Fibroblast of peridontal ligament (primary cell): ENCODE measurements at regions not wholly inside any gene's neighbourhood (a gene's known extent, or its start where the extent isn't known, plus 50 kb on each side); places are given as distances from the start of the nearest gene placed in this dataset.
"Not testable (repeated sequence)": the region's sequence is repeated elsewhere in the genome, so short reads cannot be mapped to it uniquely, and the experiment has no call there.

Source experiments
- DNase-seq: peaks from one replicate; pipeline ENCODE4 v3.0.0-alpha.2; 2010; ENCODE audit errors: extremely low read depth

DNA sequence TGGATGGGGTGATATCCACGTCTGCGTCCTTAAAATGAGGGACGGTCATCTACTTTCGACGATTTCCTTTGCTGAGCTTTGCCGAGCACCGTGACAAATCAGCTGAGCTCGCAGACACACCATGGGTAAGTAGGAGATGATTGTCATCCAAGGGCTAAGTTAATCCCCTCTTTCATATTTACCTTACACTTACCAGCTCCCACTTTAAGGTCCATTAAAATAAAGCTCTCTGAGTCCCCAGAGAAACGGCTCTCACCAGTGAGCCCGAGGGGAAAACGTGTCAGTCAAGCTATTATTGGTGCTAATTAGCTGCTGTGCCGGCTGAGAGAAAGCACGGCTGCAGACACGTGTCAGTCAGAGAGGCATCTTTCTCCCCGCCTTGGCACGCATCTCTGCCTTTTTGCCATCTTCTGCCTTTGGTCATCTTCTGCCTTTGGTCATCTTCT is 72.2 kb downstream of the CRLF2 start:
- DNase-seq, result no peak

- no peak for DNase-seq
These were observed 73.3 kb downstream of the CRLF2 start for GRCh38 chrX:1139185-1139500.

DNA sequence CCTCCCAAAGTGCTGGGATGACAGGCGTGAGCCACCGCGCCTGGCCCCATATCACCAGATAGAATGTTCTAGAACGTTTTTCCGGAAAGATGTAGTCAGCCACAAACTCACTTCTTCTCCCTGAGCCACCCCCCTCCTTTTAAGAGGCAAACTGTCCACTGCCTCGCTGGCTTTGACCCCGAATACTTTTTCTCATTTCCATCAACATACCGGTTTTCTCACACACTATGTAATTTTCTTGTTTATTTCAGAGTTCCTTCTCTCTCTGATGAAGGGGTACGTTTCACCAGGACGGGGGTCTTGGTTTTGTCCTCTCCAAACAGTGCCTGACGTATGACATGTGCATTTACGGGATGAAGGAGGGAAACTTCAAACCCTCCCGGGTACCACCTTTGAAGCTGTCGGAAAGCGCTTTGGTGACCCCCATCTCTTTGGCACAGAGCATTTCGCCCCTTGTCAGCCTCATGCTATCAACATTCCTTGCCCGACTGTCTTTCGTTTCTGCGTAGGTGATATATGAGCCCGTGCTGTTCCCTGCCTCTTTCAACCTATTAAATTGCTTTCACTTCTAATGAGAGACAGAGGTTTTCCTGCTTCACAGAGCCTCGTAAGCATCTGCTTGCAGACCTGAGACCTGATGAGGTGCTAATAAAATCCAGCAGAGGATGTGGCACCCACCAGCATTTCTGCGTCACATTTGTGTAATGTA is 73.8 kb downstream of the CRLF2 start:
- DNase-seq, result no peak

DNA sequence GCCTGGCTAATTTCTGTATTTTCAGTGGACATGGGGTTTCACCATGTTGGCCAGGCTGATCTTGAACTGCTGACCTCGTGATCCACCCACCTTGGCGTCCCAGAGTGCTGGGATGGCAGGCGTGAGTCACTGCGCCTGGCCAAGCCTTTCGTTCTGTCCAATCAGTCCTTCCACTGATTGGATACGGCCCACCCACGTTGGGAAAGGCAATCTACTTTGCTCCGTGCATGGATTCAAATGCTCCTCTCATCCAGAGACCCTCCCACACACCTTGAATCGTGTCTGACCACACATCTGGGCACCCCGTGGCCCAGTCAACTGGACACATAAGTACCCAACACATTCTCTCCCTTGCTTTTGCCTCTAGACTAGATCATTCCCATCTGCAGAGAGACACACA is 74.9 kb downstream of the CRLF2 start:
- no peak for DNase-seq

- DNase-seq, result not testable (repeated sequence)
These were observed 75.9 kb downstream of the CRLF2 start for GRCh38 chrX:1136582-1136981.

DNA sequence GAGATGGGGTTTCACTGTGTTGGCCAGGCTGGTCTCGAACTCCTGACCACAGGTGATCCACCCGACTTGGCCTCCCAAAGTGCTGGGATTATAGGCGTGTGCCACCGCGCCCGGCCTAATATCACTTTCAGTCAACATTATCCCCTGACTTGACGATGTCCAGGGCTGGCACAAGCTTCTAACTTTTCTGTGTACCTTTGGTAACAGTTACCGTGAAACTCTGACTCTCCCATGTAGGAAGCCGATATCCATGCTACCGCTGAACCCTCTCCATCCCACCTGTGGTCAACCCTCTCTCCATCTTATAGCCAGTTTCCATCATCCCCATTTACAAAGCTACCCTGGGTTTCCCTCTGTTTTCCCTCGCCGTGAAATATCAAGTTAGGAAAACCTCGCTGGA is 77.5 kb downstream of the CRLF2 start:
- DNase-seq, result no peak

GRCh38 chrX:1134156-1134555 is 78.3 kb downstream of the CRLF2 start:
- no peak for DNase-seq

DNA sequence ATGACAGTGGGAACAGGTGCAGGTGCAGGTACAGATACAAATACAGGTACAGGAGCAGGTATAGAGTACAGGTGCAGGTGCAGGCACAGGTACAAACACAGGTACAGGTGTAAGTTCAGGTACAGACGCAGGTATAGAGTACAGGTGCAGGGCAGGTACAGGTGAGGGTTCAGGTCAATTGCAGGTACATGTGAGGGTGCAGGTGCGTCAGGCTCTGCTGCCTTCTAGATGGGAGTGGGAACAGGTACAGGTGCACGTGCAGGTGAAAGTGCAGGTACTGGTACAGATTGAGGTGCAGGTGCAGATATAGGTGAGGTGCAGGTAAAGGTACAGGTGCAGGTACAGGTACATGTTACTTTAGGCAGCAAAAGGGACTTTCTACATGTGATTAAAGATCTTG is 85.7 kb downstream of the CRLF2 start:
- DNase-seq, result no peak

GRCh38 chrX:1124531-1124930 is 87.9 kb downstream of the CRLF2 start:
- no peak for DNase-seq

- not testable (repeated sequence) for DNase-seq
These were observed 89.6 kb downstream of the CRLF2 start for GRCh38 chrX:1122851-1123250.

GRCh38 chrX:1119275-1119674 is 93.2 kb downstream of the CRLF2 start:
- no peak for DNase-seq

- DNase-seq, result no peak
These were observed 93.8 kb downstream of the CRLF2 start for GRCh38 chrX:1118572-1119199.

- not testable (repeated sequence) for DNase-seq
These were observed 97.0 kb downstream of the CRLF2 start for GRCh38 chrX:1115411-1115810.

GRCh38 chrX:1112321-1112720 is 100.1 kb downstream of the CRLF2 start:
- DNase-seq, result no peak

- no peak for DNase-seq
These were observed 100.7 kb downstream of the CRLF2 start for GRCh38 chrX:1111601-1112300.

DNA sequence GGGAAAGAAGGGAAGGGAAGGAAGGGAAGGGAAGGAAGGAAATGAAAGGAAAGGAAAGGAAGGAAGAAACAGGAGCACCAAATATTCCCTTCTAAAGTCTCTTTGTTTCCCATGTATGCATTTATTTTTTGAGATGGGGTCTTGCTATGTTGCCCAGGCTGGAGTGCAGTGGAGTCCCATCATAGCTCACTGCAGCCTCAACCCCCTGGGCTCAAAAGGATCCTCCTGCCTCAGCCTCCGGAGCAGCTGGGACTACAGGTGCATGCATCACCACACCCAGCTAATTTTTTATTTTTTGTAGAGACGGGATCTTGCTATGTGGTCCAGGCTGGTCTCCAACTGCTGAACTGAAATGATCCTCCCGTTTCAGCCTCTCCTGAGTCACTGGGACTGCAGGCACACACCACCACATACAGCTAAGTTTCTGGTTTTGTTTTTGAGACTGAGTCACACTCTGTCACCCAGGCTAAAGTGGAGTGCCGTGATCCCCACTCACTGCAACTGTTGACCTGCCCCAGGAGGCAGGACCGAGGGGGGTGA is 102.8 kb downstream of the CRLF2 start:
- DNase-seq, result no peak

- no peak for DNase-seq
These were observed 103.7 kb downstream of the CRLF2 start for GRCh38 chrX:1108501-1109445.

DNA sequence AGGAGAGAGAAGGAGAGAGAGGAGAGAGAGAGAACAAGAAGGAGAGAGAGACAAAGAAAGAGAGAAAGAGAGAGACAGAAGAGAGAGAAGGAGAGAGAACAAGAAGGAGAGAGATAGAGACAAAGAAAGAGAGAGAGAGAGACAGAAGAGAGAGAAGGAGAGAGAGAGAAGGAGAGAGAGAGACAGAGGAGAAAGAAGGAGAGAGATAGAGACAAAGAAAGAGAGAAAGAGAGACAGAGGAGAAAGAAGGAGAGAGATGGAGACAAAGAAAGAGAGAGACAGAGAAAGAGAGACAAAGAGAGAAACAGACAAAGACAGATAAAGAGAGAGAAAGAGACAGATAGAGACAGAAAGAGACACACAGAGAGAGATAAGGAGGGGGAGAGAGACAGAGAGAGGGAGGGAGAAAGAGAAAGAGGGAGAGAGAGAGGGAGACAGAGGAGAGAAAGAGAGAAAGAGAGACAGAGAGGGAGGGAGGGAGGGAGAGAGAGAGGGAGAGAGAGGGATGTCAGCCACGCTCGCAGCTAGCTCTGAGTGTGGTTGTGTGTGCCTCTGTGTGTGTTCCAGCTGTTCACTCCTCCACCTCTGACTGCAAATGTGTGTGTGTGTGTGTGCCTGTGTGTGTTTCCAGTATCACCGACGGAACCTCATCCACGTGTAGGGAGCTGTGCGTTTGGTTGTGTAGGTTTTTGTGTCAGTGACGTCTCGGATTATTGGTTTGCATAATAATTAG is 105.8 kb downstream of the CRLF2 start:
- DNase-seq, result no peak

DNA sequence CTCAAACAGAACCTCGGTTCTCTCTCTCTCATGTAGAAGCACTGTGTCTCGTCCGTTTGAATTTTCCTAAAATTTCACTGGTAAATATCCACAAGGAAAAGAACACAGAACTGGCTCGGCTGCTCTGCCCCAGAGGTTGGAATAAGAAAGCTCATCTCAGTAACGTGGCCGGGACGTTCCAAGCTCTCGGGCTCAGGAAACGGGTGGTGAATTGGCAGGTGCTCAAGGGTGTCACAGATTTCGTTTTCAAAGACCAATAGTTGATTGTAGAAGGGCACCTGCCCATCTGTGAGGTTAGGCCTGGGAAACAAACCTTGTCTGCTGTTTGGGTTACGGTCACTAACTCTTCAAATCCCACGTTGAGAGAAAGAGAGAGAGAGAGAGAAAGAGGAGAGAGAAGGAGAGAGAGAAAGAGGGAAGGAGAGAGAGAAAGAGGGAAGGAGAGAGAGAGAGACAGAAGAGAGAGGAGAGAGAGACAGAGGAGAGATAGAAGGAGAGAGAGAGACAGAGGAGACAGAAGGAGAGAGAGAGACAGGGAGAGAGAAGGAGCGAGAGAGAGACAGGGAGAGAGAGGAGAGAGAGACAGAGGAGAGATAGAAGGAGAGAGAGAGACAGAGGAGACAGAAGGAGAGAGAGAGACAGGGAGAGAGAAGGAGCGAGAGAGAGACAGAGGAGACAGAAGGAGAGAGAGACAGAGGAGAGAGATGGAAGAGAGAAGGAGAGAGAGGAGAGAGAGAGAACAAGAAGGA is 106.6 kb downstream of the CRLF2 start:
- DNase-seq, result no peak

DNA sequence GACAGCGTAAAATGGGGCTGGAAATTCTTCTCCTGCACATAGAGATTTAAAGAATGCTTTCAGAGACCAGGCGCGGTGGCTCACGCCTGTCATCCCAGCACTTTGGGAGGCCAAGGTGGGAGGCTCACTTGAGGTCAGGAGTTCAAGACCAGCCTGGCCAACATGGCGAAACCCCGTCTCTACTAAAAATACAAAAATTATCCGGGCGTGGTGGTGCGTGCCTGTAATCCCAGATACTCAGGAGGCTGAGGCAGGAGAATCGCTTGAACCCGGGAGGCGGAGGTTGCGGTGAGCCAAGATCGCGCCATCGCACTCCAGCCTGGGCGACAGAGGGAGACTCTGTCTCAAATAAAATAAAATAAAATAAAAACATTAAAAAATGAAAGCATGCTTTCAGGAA is 107.4 kb downstream of the CRLF2 start:
- DNase-seq, result not testable (repeated sequence)
